Peyer's patch (tissue), 4 donors: ENCODE measurements at regions not wholly inside any gene's neighbourhood (a gene's known extent, or its start where the extent isn't known, plus 50 kb on each side); places are given as distances from the start of the nearest gene placed in this dataset.

Source experiments
- POLR2A ChIP-seq, 2 donors: fragments of 450-650 bp; IDR thresholded peaks; one replicate each; pipeline ENCODE4 v1.5.1; 2017; ENCODE audit warnings: antibody characterized with exemption in 2 of 2, mild to moderate bottlenecking in 2 of 2, moderate library complexity in 2 of 2
- TF ChIP-seq, protein P1 (sequence below), 6 experiments: fragments of 450-650 bp in 4 of 6; fragments of 200-600 bp in 2 of 6; sonication (generic) in 1 of 6; IDR thresholded peaks; one replicate each; pipeline ENCODE4 v1.5.1; 2017 to 2019; ENCODE audit warnings: antibody characterized with exemption in 6 of 6, mild to moderate bottlenecking in 3 of 6, moderate library complexity in 1 of 6

DNA sequence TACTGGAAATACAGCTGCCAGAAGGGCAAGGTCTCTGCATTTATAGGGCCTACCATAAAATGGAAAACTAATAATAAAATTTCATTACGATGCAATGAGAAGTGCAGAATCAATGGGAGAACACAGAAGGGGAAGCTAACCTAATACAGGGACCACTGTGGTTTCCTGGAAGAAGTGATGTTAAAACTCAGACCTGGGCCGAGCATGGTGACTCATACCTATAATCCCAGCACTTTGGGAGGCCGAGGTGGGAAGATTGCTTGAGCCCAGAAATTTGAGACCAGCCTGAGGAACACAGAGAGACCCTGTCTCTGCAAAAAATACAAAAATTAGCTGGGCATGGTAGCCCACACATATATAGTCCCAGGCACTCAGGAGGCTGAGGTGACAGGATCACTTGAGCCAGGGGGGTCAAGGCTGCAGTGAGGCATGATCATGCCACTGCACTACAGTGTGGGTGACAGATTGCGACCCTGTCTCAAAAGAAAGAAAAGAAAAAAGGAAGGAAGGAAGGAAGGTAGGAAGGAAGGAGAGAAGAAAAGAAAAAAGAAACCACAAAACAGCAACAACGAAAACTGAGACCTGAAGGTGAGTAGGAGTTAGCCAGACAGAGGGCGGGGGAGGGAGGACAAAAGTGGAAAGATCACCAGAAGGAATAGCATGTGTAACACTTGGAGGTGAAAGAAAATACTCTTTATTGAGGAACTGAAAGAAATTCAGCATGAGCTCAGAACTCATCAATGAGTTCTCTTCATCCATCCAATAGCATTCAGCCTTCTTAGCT lies 58.3 kb upstream of the DTNA start:
- TF ChIP-seq, protein P1, sequence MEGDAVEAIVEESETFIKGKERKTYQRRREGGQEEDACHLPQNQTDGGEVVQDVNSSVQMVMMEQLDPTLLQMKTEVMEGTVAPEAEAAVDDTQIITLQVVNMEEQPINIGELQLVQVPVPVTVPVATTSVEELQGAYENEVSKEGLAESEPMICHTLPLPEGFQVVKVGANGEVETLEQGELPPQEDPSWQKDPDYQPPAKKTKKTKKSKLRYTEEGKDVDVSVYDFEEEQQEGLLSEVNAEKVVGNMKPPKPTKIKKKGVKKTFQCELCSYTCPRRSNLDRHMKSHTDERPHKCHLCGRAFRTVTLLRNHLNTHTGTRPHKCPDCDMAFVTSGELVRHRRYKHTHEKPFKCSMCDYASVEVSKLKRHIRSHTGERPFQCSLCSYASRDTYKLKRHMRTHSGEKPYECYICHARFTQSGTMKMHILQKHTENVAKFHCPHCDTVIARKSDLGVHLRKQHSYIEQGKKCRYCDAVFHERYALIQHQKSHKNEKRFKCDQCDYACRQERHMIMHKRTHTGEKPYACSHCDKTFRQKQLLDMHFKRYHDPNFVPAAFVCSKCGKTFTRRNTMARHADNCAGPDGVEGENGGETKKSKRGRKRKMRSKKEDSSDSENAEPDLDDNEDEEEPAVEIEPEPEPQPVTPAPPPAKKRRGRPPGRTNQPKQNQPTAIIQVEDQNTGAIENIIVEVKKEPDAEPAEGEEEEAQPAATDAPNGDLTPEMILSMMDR (IDR thresholded peaks at IDR 0.05), result no peak
- no peak for TF ChIP-seq POLR2A (IDR thresholded peaks at IDR 0.05)
